HCT116 (cell line): ENCODE measurements at regions not wholly inside any gene's neighbourhood (a gene's known extent, or its start where the extent isn't known, plus 50 kb on each side); places are given as distances from the start of the nearest gene placed in this dataset.

Experiments
- CTCF ChIP-seq, 3 experiments: fragments of 200-600 bp in 1 of 3; sonication (generic) in 1 of 3; IDR thresholded peaks in 2 of 3; conservative IDR thresholded peaks in 1 of 3; 2 replicates each; pipeline ENCODE4 v1.5.1; 2012 to 2017; ENCODE audit warnings: low read depth in 2 of 3, low read length in 2 of 3, antibody characterized with exemption in 1 of 3, borderline replicate concordance in 1 of 3, control low read depth in 1 of 3, mild to moderate bottlenecking in 1 of 3, mixed read lengths in 1 of 3, mixed run types in 1 of 3, moderate library complexity in 1 of 3; ENCODE audit not compliant: insufficient read depth in 1 of 3
- POLR2A ChIP-seq: IDR thresholded peaks from 2 replicates; pipeline ENCODE4 v1.7.0; 2011; ENCODE audit warnings: borderline replicate concordance; ENCODE audit not compliant: insufficient read depth, insufficient read length; ENCODE audit errors: extremely low read depth

GRCh38 chr5:75818661-75819060 lies 101.4 kb upstream of the POC5 start:
- TF ChIP-seq POLR2A = no peak
- TF ChIP-seq CTCF (IDR thresholded peaks at IDR 0.05 in 2 of 3, conservative IDR thresholded peaks at IDR 0.05 in 1 of 3; ENCODE audit: borderline replicate concordance in 1 of 3, insufficient read depth in 1 of 3, low read depth in 2 of 3, low read length in 2 of 3) = no peak
